ENCODE measurements at regions not wholly inside any gene's neighbourhood (a gene's known extent, or its start where the extent isn't known, plus 50 kb on each side); places are given as distances from the start of the nearest gene placed in this dataset.

DNA sequence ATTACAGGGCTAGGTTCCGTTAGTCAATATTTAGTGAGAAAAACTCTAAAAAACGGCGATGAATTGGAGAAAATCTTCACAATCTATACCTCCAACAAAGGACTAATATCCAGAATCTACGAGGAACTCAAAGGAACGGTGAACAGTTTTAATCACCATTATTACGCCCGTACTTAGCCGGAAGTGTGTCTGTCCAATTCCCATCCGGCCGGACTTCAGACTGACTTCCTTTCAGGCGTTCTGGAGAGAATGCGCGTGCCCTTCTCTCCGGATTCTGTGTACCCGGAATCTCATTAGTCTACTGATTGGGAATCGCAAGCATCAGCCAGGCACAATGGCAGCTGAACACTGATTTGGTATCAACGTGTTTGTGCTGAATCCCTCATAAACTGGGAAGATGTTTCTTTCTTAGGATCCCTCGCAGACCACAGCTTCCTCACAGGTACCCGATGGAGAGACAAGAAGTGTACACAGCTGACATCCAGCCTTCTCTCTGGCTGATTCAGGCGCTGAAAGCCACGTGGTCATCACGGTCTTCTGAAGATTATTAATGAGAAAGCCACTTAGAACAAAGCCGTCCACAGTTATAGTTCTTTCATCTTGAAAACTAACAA is 239.9 kb downstream of the ZNF516 start:
- no peak for DNase-seq (ENCODE audit: low spot score)

DNA sequence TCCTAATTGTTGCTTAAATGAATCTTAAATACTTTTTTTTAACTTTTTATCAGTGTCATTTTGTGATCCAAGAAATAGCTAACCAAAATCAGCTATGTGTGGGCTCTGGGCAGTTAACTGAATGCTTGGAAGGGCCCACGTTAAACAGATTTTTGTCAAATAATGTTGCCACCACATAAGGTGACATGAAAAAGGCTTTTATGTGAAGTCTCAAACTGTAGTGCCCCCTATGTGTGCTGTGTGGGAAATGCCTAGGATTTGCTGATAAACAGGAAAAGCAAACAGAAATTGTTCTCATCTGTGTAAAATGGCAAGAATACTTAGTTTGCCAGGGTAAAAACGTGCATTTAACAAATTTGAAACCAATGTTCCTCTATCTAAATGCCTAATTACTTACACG is 242.2 kb downstream of the ZNF516 start:
- DNase-seq (ENCODE audit: low spot score), result peak; percentile 33

DNA sequence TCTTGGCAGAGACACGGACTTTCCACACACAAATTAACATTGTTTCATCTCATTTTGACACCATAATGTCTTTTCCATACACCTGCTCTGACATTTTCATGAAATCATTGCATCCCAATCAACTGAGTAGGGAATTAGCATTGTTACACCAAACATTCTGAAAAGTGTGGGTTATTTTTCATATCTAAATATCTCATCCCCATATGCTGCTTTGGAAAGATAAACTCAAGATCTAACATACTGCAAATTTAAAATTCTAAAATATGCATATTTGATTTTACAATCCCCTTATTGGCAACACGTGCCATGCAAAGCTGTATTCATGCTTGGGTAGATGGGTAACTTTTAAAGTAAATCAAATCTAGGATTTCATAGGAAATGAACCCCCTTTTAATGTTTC is 242.9 kb downstream of the ZNF516 start:
- no peak for DNase-seq (ENCODE audit: low spot score)

DNA sequence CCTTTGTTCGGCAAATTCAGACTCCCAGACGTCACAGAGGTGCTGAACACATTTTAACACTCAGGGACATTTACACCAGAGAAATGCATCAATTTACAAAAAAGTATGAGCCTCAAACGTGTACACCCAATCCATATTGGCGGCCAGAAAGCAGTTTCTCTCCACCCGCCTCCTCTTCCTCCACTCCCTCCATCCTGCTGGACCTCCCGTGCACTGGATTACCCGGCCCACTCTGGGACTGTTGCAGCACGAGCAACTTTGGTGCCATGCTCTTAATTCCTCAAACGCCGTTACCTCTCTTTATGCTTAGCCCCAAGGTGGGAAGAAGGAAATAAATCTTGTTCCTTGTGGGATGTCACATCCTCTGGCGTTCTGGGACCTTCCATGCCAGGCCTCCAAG is 243.4 kb downstream of the ZNF516 start:
- DNase-seq (ENCODE audit: low spot score), result no peak

DNA sequence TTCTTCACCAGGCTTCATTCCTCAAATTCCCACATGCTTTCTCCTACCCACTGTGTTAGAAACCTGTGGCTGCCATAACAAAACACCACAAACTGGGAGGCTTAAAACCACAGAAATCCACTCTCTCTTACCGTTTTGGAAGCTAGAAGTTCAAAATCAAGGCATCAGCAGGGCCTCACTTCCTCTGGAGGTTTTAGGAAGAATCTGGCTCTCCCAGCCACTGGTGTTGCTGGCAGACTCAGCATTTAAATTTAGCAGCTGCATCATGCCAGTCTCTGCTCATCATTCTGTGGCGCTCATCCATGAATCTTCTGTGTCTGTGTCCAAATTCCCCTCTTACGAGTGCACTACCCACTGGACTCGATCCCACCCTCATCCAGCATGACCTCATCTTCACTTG is 248.5 kb downstream of the ZNF516 start:
- no peak for DNase-seq (ENCODE audit: low spot score)

DNA sequence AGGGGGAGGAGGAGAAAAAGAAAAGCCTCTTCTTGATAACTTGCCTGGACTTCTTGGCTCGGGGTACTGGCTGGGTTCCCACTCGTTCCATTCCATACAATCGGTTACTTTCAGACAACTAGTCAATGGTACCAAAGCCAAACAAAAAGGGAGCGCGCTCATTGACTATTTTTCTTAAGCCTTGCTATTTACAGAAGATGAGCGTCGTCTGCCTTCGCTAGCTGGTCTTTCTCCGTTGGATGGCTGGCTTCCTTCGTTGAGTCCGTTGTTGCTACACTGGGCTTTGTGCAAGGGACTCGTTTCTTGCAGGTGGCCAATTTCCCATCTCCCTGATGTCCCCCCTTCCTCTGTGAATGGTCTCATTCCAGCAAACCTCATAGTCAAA is 260.4 kb downstream of the ZNF516 start:
- DNase-seq (ENCODE audit: low spot score), result peak; percentile 50

DNA sequence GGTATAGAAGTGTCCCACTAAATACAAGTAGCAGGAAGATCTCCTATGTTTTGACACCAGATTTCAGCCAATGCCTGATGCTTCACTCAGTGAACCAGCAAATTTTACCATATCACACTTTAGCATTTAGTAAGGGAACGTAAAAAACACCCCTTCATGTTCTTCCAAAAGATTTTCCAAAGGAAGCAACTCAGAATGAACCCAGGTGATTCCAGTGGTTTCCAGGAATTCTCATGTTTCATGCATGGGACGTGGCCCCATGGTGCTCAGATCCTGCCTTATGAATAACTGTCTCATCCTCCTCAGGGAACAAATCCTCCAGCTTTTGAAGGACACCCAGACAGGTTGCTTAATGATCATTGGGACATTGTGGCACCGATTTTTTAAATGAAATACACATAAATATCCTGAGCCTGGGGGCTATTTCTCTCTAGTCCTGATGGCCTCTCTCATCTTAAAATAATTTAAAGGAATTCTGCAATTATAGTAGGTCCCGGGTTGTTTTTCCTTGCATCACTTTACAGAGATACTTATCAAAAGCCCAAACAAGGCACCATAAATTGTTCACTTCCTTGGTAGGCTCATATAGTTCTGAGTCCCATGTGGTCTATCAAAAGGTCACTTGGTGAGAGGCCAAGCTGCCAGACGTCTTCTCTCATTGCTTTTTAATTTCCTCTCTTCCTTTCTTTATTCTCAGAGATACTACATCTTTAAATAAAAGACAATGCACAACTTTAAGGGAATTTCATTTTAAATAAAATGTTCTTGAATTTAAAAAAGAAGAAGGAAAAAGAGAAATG is 261.0 kb downstream of the ZNF516 start:
- no peak for DNase-seq (ENCODE audit: low spot score)

DNA sequence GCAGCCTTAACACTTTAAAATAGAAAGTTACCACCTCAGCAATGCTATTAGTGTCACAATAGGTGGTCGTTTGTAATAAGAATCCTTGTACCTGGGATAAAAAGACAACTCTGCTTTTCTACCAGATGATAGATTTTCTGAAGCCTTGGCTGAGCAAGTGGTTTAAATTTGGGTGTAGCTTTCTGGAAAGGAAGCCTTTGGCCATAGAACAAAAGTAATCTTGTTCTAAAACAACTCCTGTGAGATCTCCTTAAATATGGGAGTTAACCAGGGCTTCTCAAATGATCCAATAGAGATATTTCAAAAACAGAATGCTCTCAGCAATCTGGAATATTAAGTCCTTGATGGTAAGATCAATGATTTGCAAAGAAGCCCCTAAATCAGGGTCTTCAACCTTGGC is 261.6 kb downstream of the ZNF516 start:
- no peak for DNase-seq (ENCODE audit: low spot score)

DNA sequence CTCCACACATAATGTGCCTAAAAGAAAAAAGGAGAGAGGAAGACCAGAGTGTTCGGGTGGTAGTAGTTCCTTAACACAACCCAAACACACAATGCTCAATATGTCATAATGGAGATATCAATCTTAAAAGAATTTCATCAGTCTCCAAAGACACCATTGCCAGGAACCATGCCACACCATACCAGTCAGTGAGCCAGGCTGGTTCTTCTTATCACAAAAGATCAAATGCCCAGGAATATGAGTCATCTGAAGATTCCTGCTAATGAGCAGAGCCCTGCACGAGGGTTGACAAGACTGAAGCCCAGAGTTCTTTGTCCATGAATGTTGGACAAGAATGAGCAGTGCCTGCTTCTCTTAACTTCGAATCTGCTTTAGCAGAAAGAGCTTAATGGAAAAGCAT is 262.3 kb downstream of the ZNF516 start:
- DNase-seq (ENCODE audit: low spot score), result no peak

DNA sequence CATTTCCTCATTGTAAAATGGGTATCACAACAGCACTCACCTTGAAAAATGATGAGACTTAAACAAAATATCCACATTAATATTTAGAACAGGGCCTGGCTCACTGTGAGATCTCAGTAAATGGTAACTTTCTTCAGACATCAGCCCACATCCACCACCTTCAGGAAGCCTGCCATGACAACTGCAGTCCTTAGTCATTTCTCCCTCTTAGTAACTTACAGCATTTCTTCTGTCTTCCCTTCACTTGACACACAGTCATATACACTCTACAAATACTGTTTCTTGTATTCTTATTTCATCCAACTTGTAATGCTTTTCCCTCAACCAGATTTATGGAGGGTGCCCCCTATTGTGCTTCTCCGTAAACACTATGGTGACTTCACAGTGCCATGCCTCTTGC is 263.0 kb downstream of the ZNF516 start:
- no peak for DNase-seq (ENCODE audit: low spot score)

DNA sequence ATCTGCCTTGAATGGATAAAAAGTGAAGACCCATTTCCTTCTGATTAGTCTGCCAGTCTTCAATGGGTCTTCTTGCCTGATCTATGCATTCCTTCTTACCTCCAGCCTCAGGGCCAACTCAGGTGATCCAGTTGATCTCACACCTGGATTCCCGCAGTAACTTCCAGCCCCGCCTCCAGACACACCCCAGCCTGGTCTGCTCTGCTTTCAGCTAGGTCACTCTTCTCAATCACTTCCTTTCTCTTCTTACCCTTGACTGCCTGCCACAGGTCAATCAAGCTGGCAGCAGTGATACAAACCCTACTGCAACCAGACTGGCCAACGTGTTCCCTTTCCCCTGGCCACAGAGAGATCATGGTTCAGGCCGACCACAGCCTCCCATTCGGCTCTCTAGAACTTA is 263.6 kb downstream of the ZNF516 start:
- DNase-seq (ENCODE audit: low spot score), result no peak

DNA sequence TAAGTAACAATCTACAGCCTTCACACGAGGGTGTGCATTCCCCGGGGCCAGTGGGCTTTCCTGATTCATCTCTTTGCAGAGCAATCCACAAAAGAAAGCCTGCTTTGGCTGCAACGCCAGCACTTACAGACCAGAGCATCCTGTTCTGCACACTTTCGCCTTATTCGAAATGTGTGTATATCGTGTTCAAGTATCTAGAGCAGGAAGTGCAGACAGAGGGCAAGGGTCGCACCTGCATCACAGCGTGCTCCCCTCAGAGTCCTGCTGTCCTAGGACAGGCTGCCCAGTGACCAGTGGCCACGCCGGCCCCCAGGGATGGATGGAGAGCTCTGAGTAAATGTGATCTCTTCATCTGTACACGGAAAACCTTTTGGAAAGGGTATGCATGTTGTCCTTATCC is 264.3 kb downstream of the ZNF516 start:
- no peak for DNase-seq (ENCODE audit: low spot score)

DNA sequence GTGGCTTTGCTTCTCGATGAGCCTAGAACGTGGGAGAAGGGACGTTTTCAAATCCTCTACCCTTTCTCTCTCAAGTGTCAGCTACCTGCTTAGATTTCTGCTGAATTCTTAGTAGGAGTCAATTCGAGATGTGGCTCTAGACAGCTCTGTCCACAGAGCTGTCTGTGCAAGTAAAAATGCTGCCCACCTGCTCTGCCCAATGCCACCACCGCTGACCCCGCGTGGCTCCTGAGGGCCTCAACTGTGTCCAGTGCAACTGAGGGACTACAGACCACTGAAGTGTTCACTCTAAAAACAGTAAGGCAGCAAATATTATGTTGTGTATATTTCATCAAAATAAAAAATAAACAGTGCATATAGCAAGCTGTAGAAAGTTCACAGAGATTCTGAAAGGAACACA is 266.3 kb downstream of the ZNF516 start:
- no peak for DNase-seq (ENCODE audit: low spot score)

DNA sequence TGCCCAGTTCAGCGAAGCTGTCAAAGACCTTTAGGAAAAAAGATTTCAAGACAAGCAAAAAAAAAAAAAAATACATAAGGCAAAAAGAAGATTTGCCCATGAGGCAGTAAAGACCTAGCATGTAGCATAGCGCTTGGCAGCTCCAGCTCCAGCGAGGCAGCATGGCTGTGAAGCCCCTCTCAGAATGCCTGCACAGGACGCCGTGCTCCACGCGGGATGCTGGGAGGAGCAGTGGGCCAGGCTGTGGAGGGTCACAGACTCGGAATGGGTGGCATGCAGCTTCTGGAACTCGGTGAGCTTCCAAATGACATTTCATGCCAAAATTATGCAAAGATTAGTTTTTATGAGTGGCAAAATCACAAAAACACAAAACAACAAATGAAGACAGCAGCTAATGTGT is 267.3 kb downstream of the ZNF516 start:
- no peak for DNase-seq (ENCODE audit: low spot score)

DNA sequence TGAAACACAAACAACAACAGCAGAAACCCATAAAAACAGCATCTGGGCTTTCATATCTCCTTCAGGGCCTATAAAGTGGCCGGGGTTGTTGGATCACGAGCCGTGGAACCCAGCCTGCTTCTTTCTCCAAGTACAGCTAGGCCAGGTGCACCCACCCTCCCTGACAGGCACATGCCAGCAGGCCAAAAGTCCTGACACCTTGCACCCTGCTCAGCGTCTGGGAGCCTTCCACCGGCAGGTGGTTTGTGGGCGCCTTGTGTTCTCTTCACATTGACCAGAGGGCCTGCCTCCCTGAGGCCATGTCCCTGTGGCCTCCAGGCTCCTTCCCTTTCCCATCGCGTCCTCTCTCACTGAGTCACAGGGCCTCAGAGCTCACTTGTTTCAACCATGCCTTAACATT is 271.6 kb downstream of the ZNF516 start:
- no peak for DNase-seq (ENCODE audit: low spot score)

DNA sequence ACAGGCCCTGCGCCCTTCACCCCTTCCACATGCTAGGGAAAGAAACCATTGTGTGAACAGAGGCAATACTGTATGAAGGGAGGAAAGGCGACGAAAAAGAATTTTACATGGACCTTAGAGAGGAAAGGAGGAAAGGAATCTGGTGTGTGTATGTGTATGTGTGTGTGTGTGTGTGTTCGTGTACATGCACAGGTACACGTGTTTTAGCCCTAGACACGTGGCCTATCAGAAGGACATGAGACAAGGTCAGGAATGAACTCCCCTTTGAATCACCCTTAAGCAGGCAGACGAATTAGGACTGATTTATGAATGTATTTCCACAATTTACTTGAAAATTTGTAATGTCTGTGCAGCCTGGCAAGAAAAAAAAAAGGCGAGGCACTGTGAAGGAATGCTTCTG is 276.0 kb downstream of the ZNF516 start:
- no peak for DNase-seq (ENCODE audit: low spot score)

DNA sequence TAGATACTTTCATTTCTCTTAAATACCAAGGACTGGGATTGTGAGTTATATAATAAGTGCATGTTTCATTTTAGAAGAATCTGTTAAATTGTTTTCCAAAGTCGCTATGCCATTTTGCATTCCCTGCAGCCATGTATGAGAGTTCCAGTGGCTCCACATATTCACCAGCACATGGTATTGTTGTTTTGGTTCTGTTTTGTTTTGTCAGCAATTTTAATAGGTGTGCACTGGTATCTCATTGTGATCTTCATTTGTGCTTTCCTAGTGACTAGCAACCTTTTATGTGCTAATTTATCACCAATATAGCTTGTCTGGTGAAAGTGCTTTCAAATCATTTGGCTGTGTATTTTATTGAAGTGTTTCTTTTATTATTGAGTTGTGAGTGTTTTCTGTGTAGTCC is 278.9 kb downstream of the ZNF516 start:
- no peak for DNase-seq (ENCODE audit: low spot score)

DNA sequence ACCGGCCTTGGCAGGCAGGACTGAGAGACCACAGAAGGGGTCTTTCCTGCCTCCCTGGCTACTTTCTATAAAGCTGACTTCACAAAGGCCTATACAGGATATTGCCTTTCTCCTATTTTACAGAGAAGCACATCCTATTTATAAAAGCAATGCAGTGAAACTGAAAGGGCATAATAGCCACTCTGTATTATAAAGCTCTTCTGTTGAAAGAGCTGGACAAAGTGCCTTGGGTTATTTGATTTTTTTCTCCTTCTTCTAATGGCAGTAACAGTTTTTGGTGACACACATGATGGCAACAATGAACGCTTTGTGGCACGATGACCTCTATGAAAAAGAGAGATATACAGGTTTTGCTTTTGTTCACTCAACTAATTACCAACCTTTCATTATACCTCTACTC is 281.1 kb downstream of the ZNF516 start:
- no peak for DNase-seq (ENCODE audit: low spot score)

DNA sequence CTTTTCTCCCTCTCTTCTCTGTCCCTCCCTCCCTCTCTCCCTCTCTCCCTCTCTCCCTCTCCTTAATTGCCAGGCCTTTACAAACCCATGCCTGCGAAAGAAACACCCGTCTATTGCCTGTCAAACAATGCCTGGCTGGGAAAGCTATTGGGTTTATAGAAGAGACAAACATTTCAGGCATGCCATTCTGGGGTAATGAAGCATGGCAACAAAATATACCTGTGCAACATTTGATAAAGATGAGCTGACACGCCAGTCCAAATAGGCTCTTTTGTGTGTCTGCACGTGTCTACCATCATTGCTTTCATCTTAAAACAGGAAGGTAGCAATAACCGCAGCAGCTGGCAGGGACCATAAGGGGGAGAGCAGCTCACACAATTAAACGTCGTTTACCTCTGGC is 282.1 kb downstream of the ZNF516 start:
- DNase-seq (ENCODE audit: low spot score), result no peak

DNA sequence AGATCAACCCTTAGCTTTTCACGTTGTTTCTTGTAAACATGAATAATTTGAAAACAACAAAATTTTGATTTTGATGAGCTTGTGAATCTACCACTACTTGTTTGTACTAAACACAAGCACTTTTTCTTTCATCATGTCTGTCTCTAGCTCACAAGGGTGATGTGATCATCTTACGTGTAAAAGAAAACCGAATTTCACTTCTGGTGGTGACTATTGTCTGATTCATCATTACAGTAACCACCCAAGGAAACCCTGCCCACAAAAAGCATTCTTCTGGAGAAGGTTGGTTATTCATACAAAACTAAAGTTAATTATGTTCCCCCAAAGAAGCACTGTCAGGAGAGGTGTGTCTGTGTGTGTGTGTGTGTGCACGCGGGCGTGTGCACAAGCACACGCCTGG is 285.4 kb downstream of the ZNF516 start:
- DNase-seq (ENCODE audit: low spot score), result no peak

DNA sequence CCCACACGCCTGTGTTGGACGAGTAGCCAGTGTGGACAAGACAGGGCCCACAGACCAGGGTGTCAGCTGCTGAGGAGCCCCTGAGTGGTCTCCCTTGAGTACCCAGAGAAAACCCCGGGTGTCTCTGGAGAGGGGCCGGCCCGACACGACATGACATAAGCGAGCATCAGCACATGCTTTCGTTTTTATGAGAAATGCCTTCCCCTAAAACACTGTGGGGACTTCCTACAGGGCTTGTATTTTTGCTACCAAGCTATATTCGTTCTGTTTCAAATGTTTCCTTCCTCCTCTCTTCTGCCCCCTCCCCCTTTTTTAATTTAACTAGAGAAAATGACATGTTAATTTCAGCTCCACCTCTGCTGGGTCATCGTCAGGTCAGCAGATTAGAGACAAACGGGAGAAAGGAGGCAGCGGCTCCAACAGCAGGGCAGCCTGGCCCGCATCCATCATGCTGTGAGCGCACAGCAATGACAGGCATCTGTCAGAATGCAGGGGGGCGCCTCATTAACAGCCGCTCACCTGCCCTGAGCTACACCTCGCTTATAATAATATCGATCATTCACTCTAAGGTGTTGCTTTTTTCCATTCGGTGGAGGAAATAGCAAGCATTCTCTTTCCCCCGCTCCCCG is 286.2 kb downstream of the ZNF516 start:
- no peak for DNase-seq (ENCODE audit: low spot score)

DNA sequence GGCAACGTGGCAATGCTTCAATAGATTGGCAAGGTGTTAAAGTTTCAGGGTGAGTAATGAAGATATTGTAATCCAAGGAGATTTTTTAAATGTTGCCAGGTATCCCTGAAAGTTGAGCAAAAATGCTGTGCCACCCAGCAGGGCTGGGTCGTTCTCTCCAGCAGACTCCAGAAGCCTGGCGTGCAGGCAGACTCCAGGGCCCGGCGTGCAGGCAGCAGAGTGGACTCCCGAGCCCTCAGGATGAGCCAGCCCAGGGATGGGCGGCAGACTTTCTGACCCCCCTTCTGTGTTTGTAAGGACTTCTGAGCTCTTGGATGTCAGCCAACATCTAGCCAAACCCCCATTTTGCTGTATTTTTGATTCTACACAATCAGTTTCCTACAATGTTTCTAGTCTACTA is 289.1 kb downstream of the ZNF516 start:
- no peak for DNase-seq (ENCODE audit: low spot score)

DNA sequence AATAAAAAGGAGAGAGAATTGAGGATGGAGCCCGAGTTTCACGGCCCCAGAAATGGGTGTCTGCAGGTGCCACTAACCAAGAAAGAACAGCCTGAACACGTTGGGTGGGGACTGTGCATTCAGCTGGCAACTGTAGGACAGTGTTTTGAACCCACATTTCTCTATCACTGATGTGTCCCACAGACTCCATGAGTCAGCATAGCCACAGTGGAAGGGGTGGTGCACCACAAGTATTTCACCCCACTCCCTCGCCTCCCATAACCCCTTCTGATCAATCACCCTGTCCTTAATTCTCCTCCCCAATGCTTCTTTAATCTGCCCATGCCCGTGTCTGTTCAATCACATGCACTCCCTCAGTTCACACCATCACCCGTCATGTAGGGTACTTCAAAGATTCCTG is 291.5 kb downstream of the ZNF516 start:
- DNase-seq (ENCODE audit: low spot score), result no peak

DNA sequence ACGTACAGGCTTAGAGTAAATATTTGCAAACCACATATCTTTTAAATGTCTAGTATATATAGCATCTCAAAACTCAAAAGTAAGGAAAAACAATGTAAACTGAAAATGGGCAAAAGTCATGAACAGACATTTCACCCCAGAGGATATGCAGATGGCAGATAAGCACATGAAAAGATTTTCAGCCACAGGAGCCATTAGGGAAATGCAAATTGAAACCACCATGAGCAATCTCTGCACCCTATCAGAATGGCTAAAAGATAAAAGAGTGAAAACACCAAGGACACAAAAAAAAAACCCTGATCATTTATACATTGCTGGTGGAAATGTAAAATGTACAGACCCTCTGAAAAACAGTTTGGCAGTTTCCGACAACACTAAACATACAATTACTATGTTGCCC is 292.7 kb downstream of the ZNF516 start:
- no peak for DNase-seq (ENCODE audit: low spot score)

Data from Ammon's horn (tissue), 1 donor.